Hematopoietic multipotent progenitor cell (in vitro differentiated cells): ENCODE measurements at regions not wholly inside any gene's neighbourhood (a gene's known extent, or its start where the extent isn't known, plus 50 kb on each side); places are given as distances from the start of the nearest gene placed in this dataset.
A peak's percentile ranks its signal among the peaks of the same experiment; 100 is the strongest.

Source experiments
- DNase-seq, 3 donors: peaks; one replicate each; pipeline ENCODE4 v3.0.0-alpha.2; 2011 to 2015; ENCODE audit warnings: low read depth in 2 of 3, low spot score in 2 of 3

- peak; percentile 49 to 76 (median 62) for DNase-seq
These were observed 191.1 kb upstream of the CIBAR2 start for GRCh38 chr16:85303354-85303883.

- DNase-seq, result peak in 2 of 3 donors; percentile 58 to 66
These were observed 192.1 kb upstream of the CIBAR2 start for GRCh38 chr16:85304337-85304736.

- DNase-seq, result peak; percentile 47 to 91 (median 91)
These were observed 194.0 kb upstream of the CIBAR2 start for GRCh38 chr16:85306071-85306792.

GRCh38 chr16:85306793-85307551, 194.7 kb upstream of the CIBAR2 start:
- DNase-seq, result no peak

- no peak for DNase-seq
These were observed 195.5 kb upstream of the CIBAR2 start for GRCh38 chr16:85307552-85308364.

GRCh38 chr16:85308611-85309540, 196.6 kb upstream of the CIBAR2 start:
- peak in 2 of 3 donors; percentile 47 to 80 for DNase-seq

GRCh38 chr16:85309656-85310587, 197.7 kb upstream of the CIBAR2 start:
- peak in 2 of 3 donors; percentile 88 to 94 for DNase-seq

- DNase-seq, result no peak
These were observed 198.8 kb upstream of the CIBAR2 start for GRCh38 chr16:85310868-85311585.

- DNase-seq, result no peak
These were observed 199.5 kb upstream of the CIBAR2 start for GRCh38 chr16:85311741-85312140.

GRCh38 chr16:85312174-85312573, 199.9 kb upstream of the CIBAR2 start:
- DNase-seq, result no peak

- no peak for DNase-seq
These were observed 200.6 kb upstream of the CIBAR2 start for GRCh38 chr16:85312642-85313525.

GRCh38 chr16:85313526-85314301, 201.4 kb upstream of the CIBAR2 start:
- peak in 2 of 3 donors; percentile 35 to 39 for DNase-seq

- DNase-seq, result no peak
These were observed 202.3 kb upstream of the CIBAR2 start for GRCh38 chr16:85314512-85314971.

- DNase-seq, result no peak
These were observed 203.6 kb upstream of the CIBAR2 start for GRCh38 chr16:85315866-85316265.

- peak in 2 of 3 donors; percentile 73 to 78 for DNase-seq
These were observed 204.1 kb upstream of the CIBAR2 start for GRCh38 chr16:85316321-85316919.

- no peak for DNase-seq
These were observed 204.7 kb upstream of the CIBAR2 start for GRCh38 chr16:85316944-85317343.
